Femur (tissue), 1 donor: ENCODE measurements at regions not wholly inside any gene's neighbourhood (a gene's known extent, or its start where the extent isn't known, plus 50 kb on each side); places are given as distances from the start of the nearest gene placed in this dataset.
"Not testable (repeated sequence)": the region's sequence is repeated elsewhere in the genome, so short reads cannot be mapped to it uniquely, and the experiment has no call there.

Source experiments
- DNase-seq: peaks from one replicate; pipeline ENCODE4 v3.0.0-alpha.2; 2017

- not testable (repeated sequence) for DNase-seq
Measured at GRCh38 chr5:21274361-21274760, 1286.4 kb upstream of the CDH18 start.

GRCh38 chr5:21263361-21263760 lies 1275.4 kb upstream of the CDH18 start:
- no peak for DNase-seq

- no peak for DNase-seq
Measured at GRCh38 chr5:21254161-21254560, 1266.2 kb upstream of the CDH18 start.

GRCh38 chr5:21244982-21245381 lies 1257.0 kb upstream of the CDH18 start:
- no peak for DNase-seq

- no peak for DNase-seq
Measured at GRCh38 chr5:21238786-21239185, 1250.8 kb upstream of the CDH18 start.

GRCh38 chr5:21237461-21237860 lies 1249.5 kb upstream of the CDH18 start:
- no peak for DNase-seq

- no peak for DNase-seq
Measured at GRCh38 chr5:21236971-21237427, 1249.0 kb upstream of the CDH18 start.

- DNase-seq: no peak
Measured at GRCh38 chr5:21236104-21236503, 1248.1 kb upstream of the CDH18 start.

- no peak for DNase-seq
Measured at GRCh38 chr5:21225223-21226064, 1237.4 kb upstream of the CDH18 start.

- no peak for DNase-seq
Measured at GRCh38 chr5:21221616-21222015, 1233.6 kb upstream of the CDH18 start.

- no peak for DNase-seq
Measured at GRCh38 chr5:21219966-21220365, 1232.0 kb upstream of the CDH18 start.

GRCh38 chr5:21219251-21219650 lies 1231.3 kb upstream of the CDH18 start:
- no peak for DNase-seq

GRCh38 chr5:21212026-21212425 lies 1224.0 kb upstream of the CDH18 start:
- DNase-seq: no peak

- no peak for DNase-seq
Measured at GRCh38 chr5:21209409-21209808, 1221.4 kb upstream of the CDH18 start.

- DNase-seq: no peak
Measured at GRCh38 chr5:21199087-21199486, 1211.1 kb upstream of the CDH18 start.

- DNase-seq: no peak
Measured at GRCh38 chr5:21195145-21195544, 1207.1 kb upstream of the CDH18 start.

GRCh38 chr5:21185536-21185935 lies 1197.5 kb upstream of the CDH18 start:
- no peak for DNase-seq

- no peak for DNase-seq
Measured at GRCh38 chr5:21184581-21184980, 1196.6 kb upstream of the CDH18 start.

- no peak for DNase-seq
Measured at GRCh38 chr5:21181609-21182125, 1193.7 kb upstream of the CDH18 start.

GRCh38 chr5:21173526-21173925 lies 1185.5 kb upstream of the CDH18 start:
- no peak for DNase-seq

GRCh38 chr5:21173036-21173435 lies 1185.0 kb upstream of the CDH18 start:
- DNase-seq: no peak

- no peak for DNase-seq
Measured at GRCh38 chr5:21171038-21171437, 1183.0 kb upstream of the CDH18 start.

GRCh38 chr5:21168557-21168956 lies 1180.6 kb upstream of the CDH18 start:
- no peak for DNase-seq

- DNase-seq: no peak
Measured at GRCh38 chr5:21165344-21165743, 1177.3 kb upstream of the CDH18 start.

GRCh38 chr5:21164425-21164824 lies 1176.4 kb upstream of the CDH18 start:
- DNase-seq: no peak
